Ovary (tissue), 7 donors: ENCODE measurements at regions not wholly inside any gene's neighbourhood (a gene's known extent, or its start where the extent isn't known, plus 50 kb on each side); places are given as distances from the start of the nearest gene placed in this dataset.

Source experiments
- DNase-seq, 5 donors: peaks; one replicate each; pipeline ENCODE4 v3.0.0-alpha.2; 2019 to 2020
- H3K27ac ChIP-seq, 2 donors: fragments of 200-600 bp; one replicate each; pipeline versions ENCODE4 v1.5.1 to v1.8.0; 2019 to 2022
- H3K27me3 ChIP-seq: fragments of 200-600 bp; one replicate; pipeline ENCODE4 v1.8.0; 2022
- H3K36me3 ChIP-seq: fragments of 200-600 bp; sonication (generic); one replicate; pipeline ENCODE4 v1.5.1; 2019
- H3K4me1 ChIP-seq: one replicate; pipeline ENCODE4 v1.8.1; 2013; ENCODE audit warnings: mild to moderate bottlenecking, moderate library complexity; ENCODE audit not compliant: insufficient read depth
- H3K4me3 ChIP-seq: fragments of 200-600 bp; sonication (generic); one replicate; pipeline ENCODE4 v1.5.1; 2017
- H3K9me3 ChIP-seq, 2 donors: fragments of 200-600 bp in 1 of 2; sonication (generic) in 1 of 2; one replicate each; pipeline versions ENCODE4 v1.5.1 to v1.8.1; 2013 to 2019; ENCODE audit warnings: mild to moderate bottlenecking in 1 of 2, moderate library complexity in 1 of 2
- EP300 ChIP-seq: sonication (generic); formaldehyde crosslinking; IDR thresholded peaks from one replicate; pipeline ENCODE4 v1.6.1; 2017; ENCODE audit warnings: antibody characterized with exemption
- POLR2A ChIP-seq: fragments of 450-650 bp; IDR thresholded peaks from one replicate; pipeline ENCODE4 v1.6.1; 2017; ENCODE audit warnings: antibody characterized with exemption, mild to moderate bottlenecking, moderate library complexity
- WGBS, 3 donors: extraction: QIAGEN DNeasy Blood & Tissue Kit in 1 of 3; methylation state at CpG; one replicate each; pipeline versions ENCODE4 v1.1.5 to v1.1.7; 2013 to 2017; 5-methylcytosine and 5-hydroxymethylcytosine counted together
- intact Hi-C, 4 donors: fragments of 100-400 bp; cut with DNase I; formaldehyde crosslinking; loops; one replicate each; pipeline versions ENCODE4 v1.11.0 to v1.15.1; 2022 to 2023
- TF ChIP-seq, protein P1 (sequence below), 3 donors: fragments of 450-650 bp in 2 of 3; fragments of 200-600 bp in 1 of 3; IDR thresholded peaks; one replicate each; pipeline versions ENCODE4 v1.5.1 to v1.8.0; 2016 to 2022; ENCODE audit warnings: antibody characterized with exemption in 3 of 3, mild to moderate bottlenecking in 1 of 3
- donor health status: DM: no; HTN: no; CAD: no; lungs with moderate emphysema.
- donor health status: DM: no; HTN: no; CAD: no.
- donor health status: Bipolar disorder and iron deficiency.
- donor health status: DM: no; HTN: no; CAD: no.
- donor health status: DM: yes; HTN: yes; CAD: no.

DNA sequence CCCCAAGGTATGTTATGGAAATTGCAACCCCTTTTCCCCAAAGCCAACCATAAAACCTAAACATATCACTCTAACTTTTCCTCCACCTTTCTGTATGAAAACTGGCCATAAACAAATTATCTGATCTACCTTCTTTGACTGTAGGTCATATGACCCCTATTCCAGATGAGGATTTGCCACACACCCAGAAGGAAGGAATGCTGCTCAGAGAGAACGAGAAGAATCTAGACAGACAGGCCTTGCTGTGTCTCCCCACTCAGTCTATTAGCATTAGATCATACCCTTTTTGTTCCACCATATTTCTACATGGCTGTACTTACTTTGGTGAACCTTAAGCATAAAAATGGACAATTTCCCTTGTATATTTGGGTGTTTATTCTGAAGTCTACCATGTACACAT is 113.0 kb upstream of the PHYHIPL start:
- TF ChIP-seq POLR2A, result no peak
- no peak for TF ChIP-seq EP300
- TF ChIP-seq, protein P1, sequence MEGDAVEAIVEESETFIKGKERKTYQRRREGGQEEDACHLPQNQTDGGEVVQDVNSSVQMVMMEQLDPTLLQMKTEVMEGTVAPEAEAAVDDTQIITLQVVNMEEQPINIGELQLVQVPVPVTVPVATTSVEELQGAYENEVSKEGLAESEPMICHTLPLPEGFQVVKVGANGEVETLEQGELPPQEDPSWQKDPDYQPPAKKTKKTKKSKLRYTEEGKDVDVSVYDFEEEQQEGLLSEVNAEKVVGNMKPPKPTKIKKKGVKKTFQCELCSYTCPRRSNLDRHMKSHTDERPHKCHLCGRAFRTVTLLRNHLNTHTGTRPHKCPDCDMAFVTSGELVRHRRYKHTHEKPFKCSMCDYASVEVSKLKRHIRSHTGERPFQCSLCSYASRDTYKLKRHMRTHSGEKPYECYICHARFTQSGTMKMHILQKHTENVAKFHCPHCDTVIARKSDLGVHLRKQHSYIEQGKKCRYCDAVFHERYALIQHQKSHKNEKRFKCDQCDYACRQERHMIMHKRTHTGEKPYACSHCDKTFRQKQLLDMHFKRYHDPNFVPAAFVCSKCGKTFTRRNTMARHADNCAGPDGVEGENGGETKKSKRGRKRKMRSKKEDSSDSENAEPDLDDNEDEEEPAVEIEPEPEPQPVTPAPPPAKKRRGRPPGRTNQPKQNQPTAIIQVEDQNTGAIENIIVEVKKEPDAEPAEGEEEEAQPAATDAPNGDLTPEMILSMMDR (IDR thresholded peaks at IDR 0.05), result no peak
- H3K4me3 ChIP-seq, result no peak overlapping the region
- DNase-seq, result no peak
- H3K27me3 ChIP-seq, result no peaks in the 10 kb centered on the region
- H3K4me1 ChIP-seq, result no peaks in the 10 kb centered on the region
- H3K27ac ChIP-seq, result no peak overlapping the region
- intact Hi-C loops, result no loop called here
- 92 to 97% (median 93%) methylated on average over 1 of the region's 1 CpG for WGBS, 3 donors
- no peaks in the 10 kb centered on the region for H3K9me3 ChIP-seq
- H3K36me3 ChIP-seq, result no peaks in the 10 kb centered on the region

DNA sequence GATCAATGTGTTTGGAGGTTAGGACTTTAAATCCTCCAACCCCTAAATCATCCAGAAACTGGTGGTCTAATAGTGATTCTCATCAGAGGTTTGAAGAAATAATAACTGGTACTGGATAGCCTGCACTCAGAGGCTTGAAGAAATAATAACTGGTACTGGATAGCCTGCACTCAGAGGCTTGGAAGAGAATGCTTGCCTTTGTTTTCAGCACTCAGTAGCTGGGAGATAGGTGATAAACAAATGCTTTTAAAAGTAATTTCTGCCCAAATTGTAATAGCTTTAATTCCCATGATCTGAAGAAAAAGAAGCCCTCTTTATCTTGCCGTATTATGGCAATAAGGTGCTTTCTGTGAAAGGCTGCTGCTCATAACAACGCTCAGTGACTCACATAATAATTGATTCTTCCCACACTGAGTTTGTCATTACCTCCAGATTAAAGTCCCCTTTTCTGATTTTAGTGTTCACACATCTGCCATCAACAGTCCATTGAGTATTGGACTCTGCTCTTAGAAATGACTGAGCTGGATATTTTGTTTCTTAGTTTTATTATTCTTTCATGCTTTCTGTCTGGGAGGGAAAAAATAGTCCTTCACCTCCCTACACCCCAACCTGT is 112.3 kb upstream of the PHYHIPL start:
- Histone ChIP-seq H3K27me3 (no peaks in the 10 kb centered on the region), H3K4me1 (no peaks in the 10 kb centered on the region), H3K4me3 (no peak overlapping the region), H3K9me3 (no peaks in the 10 kb centered on the region), H3K36me3 (no peaks in the 10 kb centered on the region), H3K27ac (no peak overlapping the region)
- WGBS, 3 donors, result 64 to 85% (median 79%) methylated on average over 2 of the region's 2 CpGs
- TF ChIP-seq EP300 (no peak), POLR2A (no peak)
- TF ChIP-seq, protein P1 (IDR thresholded peaks at IDR 0.05), result no peak
- no peak for DNase-seq
- intact Hi-C loops, result no loop called here

DNA sequence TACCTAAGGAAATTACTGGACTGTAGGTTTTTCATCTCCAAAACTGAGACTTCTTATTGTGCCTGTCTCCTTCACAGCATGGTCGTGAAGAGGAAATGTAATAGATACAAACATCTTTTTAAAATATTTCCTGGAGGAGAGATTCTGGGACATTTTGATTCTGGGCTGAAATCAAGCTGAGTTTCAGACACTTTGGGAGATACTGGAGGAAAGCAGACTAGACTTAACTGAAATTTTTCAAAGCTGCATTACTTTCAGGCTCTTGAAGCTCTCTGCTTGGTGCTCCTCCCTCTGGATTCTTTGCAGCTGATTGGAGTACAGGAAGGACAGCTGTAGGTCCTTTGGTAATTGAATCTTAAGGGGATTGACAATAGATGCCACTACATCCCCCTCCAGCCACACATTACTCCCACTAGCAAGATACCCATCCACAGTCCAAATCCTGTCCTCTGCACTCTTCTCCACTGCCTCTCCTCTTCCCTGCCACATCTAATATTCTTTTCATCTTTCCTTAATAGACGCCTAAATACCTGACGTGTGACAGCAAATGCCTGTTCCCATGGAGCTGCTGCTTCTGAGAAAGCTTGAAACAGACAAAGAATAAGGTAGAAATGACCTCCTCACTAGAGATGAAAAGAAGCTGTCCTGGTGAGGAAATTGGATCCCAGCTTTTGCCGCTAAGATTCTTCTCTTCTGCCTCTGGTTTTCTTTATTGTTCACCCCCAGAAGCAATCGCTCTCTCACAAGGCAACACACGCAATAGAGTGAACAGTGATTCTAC is 111.5 kb upstream of the PHYHIPL start:
- intact Hi-C loops, result no loop called here
- Histone ChIP-seq H3K27ac (no peak overlapping the region), H3K9me3 (no peaks in the 10 kb centered on the region), H3K4me1 (no peaks in the 10 kb centered on the region), H3K4me3 (no peak overlapping the region), H3K27me3 (no peaks in the 10 kb centered on the region), H3K36me3 (no peaks in the 10 kb centered on the region)
- no peak for TF ChIP-seq POLR2A
- TF ChIP-seq, protein P1 (IDR thresholded peaks at IDR 0.05), result no peak
- TF ChIP-seq EP300, result no peak
- no peak for DNase-seq
- 85 to 88% (median 87%) methylated on average over 6 of the region's 6 CpGs for WGBS, 3 donors

DNA sequence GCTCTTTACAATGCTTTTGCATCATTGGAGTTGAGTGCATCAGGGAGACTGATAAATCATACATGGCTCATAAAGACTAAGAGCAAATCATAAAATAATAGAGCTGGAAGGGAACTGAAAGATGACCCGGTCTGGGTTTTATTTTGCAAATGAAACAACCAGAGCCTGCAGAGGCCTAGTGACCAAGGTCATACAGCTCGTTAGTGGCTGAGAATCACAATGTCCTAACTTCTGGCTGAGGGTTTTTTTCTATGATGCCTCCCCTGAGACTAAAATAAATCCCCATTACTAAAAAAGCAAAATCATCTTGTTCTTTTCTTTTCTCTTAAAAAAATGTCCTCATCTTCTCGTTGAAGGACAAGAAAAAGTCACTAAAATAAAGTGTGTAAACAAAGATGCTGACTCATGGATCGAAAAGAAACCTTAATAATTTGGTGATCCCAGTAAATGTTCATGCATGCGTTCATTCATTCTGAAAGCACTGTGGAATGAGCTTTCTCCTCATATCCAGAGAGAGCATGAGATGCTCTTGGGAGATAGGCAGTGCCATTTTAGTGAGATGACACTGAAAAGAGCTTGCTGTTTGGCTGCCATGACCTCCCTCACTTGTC is 107.8 kb upstream of the PHYHIPL start:
- Histone ChIP-seq H3K27me3 (no peaks in the 10 kb centered on the region), H3K36me3 (no peaks in the 10 kb centered on the region), H3K27ac (no peak overlapping the region), H3K9me3 (no peaks in the 10 kb centered on the region), H3K4me3 (no peak overlapping the region), H3K4me1 (no peaks in the 10 kb centered on the region)
- DNase-seq, result no peak
- 34 to 43% (median 35%) methylated on average over 5 of the region's 5 CpGs for WGBS, 3 donors
- TF ChIP-seq EP300, result no peak
- TF ChIP-seq POLR2A, result no peak
- TF ChIP-seq, protein P1 (IDR thresholded peaks at IDR 0.05), result no peak
- intact Hi-C loops, result no loop called here
